GOT3 (cell line): ENCODE measurements at regions not wholly inside any gene's neighbourhood (a gene's known extent, or its start where the extent isn't known, plus 50 kb on each side); places are given as distances from the start of the nearest gene placed in this dataset.
"Not testable (repeated sequence)": the region's sequence is repeated elsewhere in the genome, so short reads cannot be mapped to it uniquely, and the experiment has no call there.

Experiments
- DNase-seq: peaks from one replicate; lab custom pipeline; 2025; ENCODE audit warnings: mixed read lengths; lab: John Stamatoyannopoulos, UW

- no peak for DNase-seq
These were observed 1181.6 kb downstream of the DNAJB9 start for GRCh38 chr7:109751241-109751640.

DNA sequence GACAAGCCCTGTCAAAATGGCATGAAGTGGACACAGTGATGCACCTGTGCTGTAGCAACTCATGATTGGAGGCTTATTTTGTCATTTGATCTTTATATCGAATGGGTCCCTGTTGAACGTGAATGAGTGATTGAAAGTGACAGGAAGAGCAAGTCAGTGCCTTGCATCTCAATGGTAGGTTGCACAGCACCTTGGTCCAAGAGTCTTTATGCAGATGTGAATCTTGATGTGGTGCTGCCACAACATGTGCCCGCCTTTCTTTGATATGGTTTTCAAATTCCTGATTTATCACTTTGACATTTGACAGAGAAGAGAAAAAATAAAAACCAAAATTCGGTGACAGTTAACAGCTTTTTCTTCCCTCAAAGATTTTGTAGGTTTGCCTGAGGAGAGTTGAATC lies 1182.4 kb downstream of the DNAJB9 start:
- no peak for DNase-seq

DNA sequence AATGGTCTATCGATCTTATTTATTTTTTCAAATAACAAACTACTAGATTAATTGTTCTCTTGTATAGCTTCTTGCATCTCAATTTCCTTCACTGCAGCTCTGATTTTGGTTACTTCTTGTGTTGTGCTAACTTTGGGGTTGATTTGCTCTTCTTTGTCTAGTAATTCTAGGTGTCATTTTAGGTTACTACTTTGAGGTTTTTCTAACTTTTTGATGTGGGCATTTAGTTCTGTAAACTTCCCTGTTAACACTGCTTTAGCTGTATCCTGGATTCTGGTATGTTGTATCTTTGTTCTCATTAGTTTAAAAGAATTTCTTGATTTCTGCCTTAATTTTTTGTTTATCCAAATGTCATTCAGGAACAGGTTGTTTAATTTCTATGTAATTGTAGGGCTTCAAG lies 1188.0 kb downstream of the DNAJB9 start:
- no peak for DNase-seq

- no peak for DNase-seq
These were observed 1193.9 kb downstream of the DNAJB9 start for GRCh38 chr7:109763611-109764010.

DNA sequence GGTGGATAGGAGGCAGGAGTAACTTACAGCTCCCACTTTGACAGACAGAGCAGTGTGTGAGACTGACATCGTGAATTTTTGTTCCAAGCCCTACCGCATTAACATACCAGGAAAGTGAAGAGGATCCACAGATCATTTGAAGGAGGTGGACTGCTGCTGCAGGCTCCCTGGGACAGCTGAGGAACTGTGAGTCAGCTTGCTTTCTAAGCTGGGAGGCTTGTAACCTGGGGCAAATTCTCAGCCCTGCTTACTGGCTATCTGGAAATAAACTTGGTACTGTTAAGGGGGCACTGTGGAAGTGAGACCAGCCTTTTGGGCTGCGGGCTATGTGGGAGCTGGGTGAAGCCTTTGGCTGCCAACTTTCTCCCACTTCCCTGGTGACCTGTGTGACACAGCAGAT lies 1202.5 kb downstream of the DNAJB9 start:
- no peak for DNase-seq

GRCh38 chr7:109782806-109783205 lies 1213.1 kb downstream of the DNAJB9 start:
- DNase-seq: no peak

- no peak for DNase-seq
These were observed 1236.9 kb downstream of the DNAJB9 start for GRCh38 chr7:109806548-109806947.

DNA sequence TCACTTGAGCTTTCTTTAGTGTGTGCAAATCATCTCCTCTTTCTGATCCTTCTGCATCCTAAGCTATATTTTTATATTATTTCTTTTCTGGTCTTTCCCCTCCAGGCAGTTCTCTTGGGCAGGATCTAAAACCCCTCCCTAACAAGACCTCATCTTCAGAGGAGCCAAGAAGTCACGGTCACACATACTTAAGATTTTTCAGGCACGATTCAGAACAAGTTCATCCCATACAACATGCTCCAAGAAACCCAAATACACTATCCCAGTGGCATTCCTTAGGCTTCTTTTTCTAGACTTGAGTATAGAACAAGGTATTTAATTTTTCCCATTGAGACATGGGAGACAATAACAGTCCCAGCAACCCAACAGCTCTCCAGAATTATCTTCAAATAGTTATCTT lies 1251.5 kb downstream of the DNAJB9 start:
- DNase-seq: no peak

- no peak for DNase-seq
These were observed 1256.1 kb upstream of the LRRN3 start for GRCh38 chr7:109834851-109835250.

DNA sequence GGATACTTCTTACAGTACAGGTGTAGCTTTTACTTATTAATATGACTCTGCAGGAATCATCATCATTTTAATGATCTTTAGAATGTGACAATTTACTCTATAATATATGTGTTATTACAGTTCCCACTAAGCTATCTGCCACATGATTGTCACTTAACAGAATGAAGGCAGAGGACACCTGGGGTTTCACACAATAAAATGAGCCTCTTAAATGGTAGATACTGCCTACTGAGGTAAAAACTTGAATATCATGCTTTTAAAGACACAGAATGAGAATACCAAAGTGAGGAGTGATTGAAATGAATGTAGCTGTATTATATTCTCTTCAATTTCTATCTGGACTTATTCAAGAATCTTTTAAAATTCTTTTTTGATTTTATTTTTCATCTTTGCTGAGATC lies 1255.3 kb upstream of the LRRN3 start:
- DNase-seq: no peak

DNA sequence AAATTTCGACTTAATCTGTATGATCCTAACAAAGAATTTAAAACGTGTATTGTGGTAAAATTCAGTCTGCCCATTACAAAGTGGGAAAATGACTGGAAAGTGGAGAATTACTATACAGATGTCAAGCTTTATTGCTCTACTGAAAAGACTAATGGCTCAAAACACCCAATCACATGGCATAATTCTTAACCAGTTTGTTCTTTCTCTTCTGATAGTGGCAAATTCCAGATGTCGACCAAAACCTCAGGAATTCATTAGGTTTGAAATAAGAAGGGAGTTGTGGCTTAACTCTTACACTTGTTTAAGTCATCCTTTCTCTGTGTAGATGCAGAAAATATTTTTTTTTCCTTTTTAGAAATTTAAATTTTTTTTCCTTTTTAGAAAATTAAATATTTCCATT lies 1254.9 kb upstream of the LRRN3 start:
- no peak for DNase-seq

GRCh38 chr7:109842386-109842785 lies 1248.5 kb upstream of the LRRN3 start:
- DNase-seq: no peak

- DNase-seq: no peak
These were observed 1246.6 kb upstream of the LRRN3 start for GRCh38 chr7:109844362-109844761.

DNA sequence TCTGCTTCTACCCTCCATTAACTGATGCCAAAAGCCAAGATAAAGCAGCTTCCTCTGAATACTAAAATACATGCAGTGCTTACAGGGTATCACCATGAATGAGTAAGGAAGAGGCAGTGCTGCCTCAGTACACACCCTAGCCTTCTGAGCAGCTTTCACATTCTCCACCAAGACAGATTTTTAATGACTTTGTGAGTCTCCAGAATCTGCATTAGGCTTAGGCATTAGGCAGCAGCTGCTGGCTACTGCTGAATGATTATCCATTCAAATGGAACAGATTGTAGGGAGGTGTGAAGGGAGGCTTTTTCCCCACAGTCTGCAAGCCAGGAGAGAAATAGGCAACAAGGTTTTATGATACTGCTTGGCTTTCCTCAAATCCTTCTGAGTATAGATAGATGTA lies 1226.7 kb upstream of the LRRN3 start:
- no peak for DNase-seq

DNA sequence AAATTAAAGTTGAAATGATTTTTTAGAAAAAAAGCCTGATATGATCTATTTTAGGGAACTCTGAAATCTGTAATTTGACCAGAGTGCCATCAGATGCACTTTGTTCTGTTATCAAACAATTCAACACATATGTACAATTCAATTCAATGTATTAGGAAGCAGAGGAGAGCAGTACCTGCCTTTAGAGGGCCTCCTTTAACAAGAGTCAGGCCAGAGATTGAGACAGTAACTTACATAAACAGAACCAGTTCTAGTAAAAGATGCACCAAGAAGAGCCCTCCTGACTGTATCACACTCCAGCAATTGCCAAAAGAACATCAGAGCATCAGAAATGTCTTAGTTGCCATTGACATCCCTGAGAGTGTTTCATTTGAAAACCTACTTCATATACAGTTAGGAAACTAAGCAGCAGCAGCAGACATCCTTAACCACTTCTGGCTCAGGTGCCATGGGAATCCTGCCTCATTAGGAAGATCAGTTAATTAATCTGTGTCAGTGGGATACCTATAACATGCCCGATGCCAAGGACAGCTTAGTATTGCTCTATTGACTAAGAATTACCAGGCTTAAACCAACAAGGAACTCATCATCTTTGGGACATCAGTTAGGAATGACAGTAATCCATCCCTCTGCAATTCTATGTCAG lies 1222.6 kb upstream of the LRRN3 start:
- DNase-seq: no peak

GRCh38 chr7:109873296-109873695 lies 1217.6 kb upstream of the LRRN3 start:
- no peak for DNase-seq

DNA sequence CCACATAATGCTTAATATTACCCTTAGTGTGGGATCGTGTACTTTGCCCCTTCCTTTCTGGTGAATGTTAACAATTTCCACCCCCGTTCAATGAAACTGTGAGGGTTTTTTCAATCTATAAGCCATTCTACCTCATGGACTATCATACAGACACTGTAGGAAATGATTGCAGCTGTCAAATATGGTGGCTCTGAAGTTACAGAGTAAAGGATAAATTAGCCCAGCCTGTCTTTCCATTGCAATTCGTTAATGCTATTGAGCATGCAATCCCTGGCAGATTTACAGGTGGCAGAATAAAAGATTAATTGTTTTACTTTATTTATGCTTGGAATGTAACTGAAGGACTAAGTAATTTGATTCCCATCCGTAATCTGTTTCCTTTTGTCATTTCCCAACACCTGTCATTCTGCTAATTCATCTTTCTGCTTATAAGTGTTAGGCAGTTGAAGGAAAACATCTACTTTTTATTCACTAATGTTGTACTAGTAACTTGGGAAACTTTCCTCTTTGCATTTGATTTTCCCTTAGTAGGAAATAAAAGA lies 1211.6 kb upstream of the LRRN3 start:
- no peak for DNase-seq

GRCh38 chr7:109890622-109891021 lies 1200.3 kb upstream of the LRRN3 start:
- no peak for DNase-seq

- DNase-seq: no peak
These were observed 1197.7 kb upstream of the LRRN3 start for GRCh38 chr7:109893231-109893630.

GRCh38 chr7:109895536-109895935 lies 1195.4 kb upstream of the LRRN3 start:
- no peak for DNase-seq

DNA sequence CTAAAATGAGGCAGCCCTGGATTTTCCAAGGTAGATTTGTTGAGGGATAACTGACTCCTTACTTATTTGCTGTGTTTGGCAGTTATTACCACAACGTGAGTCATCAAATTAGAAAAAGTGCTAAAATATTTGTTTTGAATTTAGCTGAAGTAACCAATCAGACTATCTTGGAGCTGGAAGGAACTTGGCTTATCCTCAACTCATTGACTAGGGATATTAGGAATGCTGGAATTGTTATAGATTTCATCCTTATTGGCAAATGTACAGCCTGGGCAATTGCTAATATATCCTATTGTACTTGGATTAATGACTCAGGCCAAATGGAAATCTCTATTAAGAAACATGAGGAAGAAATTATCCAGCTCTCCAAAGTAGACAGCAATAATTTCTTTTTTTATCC lies 1189.0 kb upstream of the LRRN3 start:
- no peak for DNase-seq

- not testable (repeated sequence) for DNase-seq
These were observed 1185.4 kb upstream of the LRRN3 start for GRCh38 chr7:109905368-109906065.

- DNase-seq: no peak
These were observed 1175.3 kb upstream of the LRRN3 start for GRCh38 chr7:109915670-109916069.

DNA sequence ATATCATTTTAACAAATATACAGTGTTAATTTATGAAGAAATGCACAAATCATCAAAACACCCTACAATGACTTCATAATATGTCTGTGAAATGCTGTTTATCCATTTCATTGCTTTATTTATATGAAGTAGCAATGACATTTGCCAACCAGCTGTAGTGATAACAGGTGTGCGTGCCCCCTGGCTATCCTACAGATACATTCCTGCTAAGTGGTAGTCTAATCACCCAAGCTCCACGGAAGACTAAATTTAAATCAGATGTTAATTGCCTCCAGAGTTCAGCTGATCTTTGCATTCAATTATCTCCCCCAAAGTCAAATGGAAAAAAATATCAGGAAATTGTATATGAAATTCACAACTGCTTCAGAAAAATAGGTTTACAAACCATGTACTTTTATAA lies 1164.2 kb upstream of the LRRN3 start:
- no peak for DNase-seq
